ENCODE measurements at regions not wholly inside any gene's neighbourhood (a gene's known extent, or its start where the extent isn't known, plus 50 kb on each side); places are given as distances from the start of the nearest gene placed in this dataset.
"Not testable (repeated sequence)": the region's sequence is repeated elsewhere in the genome, so short reads cannot be mapped to it uniquely, and the experiment has no call there.

DNA sequence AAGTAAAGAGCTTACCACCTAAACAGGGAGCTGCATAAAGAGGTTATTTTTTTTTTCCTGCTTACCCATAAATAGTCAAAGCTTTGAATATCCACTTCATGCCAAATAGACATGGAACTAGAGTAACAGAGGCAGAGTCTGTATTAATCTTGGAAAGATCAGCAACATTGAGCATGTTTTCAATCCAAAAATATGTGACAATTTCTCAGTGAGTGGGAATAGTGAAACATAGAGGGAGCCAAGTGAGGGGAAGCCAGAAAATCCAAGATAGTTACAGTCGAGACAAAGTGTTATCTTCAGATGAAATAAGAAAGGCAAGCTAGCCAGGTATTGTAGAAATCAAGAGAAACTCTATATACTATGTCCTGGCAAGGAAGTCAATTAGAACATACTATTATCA lies 122.3 kb upstream of the TACR3 start:
- DNase-seq = no peak

GRCh38 chr4:103810308-103810707 lies 90.5 kb upstream of the TACR3 start:
- DNase-seq = not testable (repeated sequence)

- DNase-seq = no peak
Observed at GRCh38 chr4:103802766-103803165, 83.0 kb upstream of the TACR3 start.

- DNase-seq = no peak
Observed at GRCh38 chr4:103787057-103787456, 67.3 kb upstream of the TACR3 start.

DNA sequence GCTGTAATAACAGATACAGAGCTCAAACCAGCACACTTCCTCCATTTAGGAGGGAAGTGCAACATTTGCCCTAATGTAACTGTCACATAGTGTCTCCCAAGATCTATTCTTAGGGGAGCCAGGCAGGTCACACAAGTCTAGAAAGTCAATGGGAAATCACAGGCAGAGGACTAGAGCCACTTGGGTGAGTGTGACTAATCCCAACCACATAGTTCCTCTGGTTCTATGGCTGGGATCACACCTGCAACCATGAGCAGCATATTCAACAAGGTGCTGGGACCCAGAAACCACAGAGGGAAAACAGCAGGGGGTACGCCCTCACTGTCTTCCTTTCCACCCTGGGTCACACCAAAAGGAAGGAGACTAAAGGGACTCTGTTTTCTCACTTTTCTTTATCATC lies 66.8 kb upstream of the TACR3 start:
- DNase-seq = no peak

GRCh38 chr4:103786014-103786413 lies 66.2 kb upstream of the TACR3 start:
- DNase-seq = no peak

DNA sequence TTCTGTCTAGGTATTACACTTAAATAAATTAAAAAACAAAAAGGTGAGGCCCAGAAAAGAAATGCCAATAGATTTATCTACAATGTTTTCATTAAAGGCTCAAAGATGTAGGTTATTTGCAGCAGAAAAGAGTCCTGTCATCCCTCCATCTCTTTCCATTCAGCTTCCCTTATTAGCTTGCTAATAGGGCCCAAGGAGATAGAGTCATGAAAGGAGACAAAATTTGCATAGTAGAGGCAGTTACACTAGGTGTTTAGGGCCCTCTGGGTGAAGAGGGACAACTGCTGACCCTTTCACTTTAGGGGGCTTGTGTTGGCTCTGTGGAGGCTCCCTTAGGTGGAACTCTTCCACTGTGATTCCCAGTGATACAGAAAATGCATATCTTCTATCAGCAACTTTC lies 58.4 kb upstream of the TACR3 start:
- no peak for DNase-seq

GRCh38 chr4:103774326-103774825 lies 54.6 kb upstream of the TACR3 start:
- DNase-seq = no peak

DNA sequence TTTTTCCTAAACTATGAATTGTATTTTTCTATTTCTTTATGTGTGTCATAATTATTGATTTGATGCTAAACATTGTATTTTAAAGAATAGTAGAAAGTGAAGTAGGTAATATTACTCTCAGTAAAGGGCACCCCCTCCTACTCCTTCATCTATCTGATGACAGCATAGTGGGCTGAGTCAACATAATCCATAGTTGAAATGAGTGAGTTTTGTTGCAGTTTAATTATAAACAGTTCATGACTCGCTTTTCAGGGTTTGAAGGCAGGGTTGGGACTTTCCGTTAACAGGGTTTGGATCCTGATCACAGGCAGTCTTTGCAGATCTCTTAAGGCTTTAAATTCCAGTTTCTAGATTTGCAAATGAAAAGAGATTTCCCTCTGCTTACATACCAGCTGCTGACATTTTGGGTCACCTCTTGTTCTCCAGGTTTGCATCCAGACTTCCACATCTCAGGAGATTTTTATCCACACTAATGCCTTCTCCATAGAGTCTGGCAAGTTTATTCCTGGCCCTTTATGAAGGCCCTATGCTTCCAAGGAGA lies 54.0 kb upstream of the TACR3 start:
- no peak for DNase-seq

Data from activated gamma-delta T cell (primary cell).